ENCODE measurements at regions not wholly inside any gene's neighbourhood (a gene's known extent, or its start where the extent isn't known, plus 50 kb on each side); places are given as distances from the start of the nearest gene placed in this dataset.
A peak's percentile ranks its signal among the peaks of the same experiment; 100 is the strongest.

GRCh38 chr1:172934417-172934762, 116.4 kb downstream of the TNFSF18 start:
- H3K9me3 ChIP-seq (replicated peaks in 1 of 3), result no peaks in the 10 kb centered on the region
- 67 to 80% (median 72%) methylated on average over 4 of the region's 4 CpGs for WGBS, 4 donors
- peaks cover 0 to 20% of the 10 kb centered on the region in 2 donors for H3K4me1 ChIP-seq (replicated peaks in 1 of 2)
- H3K27ac ChIP-seq, result peak overlapping the region in 3 of 5 donors; percentile 30 to 80 (median 76)
- H3K27me3 ChIP-seq, result no peaks in the 10 kb centered on the region
- DNase-seq, result no peak
- intact Hi-C loops (cut with DNase I), result no loop called here
- H3K36me3 ChIP-seq (replicated peaks in 1 of 2), result no peaks in the 10 kb centered on the region
- no peak overlapping the region for H3K4me3 ChIP-seq
- TF ChIP-seq POLR2A (IDR thresholded peaks at IDR 0.05) (no peak), CTCF (IDR thresholded peaks at IDR 0.05) (no peak)

- WGBS, 4 donors, result 59 to 75% (median 66%) methylated on average over 1 of the region's 1 CpG
- Histone ChIP-seq H3K4me3 (no peak overlapping the region), H3K27me3 (no peaks in the 10 kb centered on the region), H3K9me3 (replicated peaks in 1 of 3) (no peaks in the 10 kb centered on the region), H3K36me3 (replicated peaks in 1 of 2) (no peaks in the 10 kb centered on the region), H3K27ac (peak overlapping the region in 2 of 5 donors; percentile 76 to 80), H3K4me1 (replicated peaks in 1 of 2) (peaks cover 0 to 20% of the 10 kb centered on the region in 2 donors)
- DNase-seq, result no peak
- intact Hi-C loops (cut with DNase I), result no loop called here
- TF ChIP-seq POLR2A (IDR thresholded peaks at IDR 0.05) (no peak), CTCF (IDR thresholded peaks at IDR 0.05) (no peak)
Observed at GRCh38 chr1:172935062-172935592, 115.6 kb downstream of the TNFSF18 start.

- H3K9me3 ChIP-seq (replicated peaks in 1 of 3), result no peaks in the 10 kb centered on the region
- intact Hi-C loops (cut with DNase I), result no loop called here
- no peak for TF ChIP-seq POLR2A (IDR thresholded peaks at IDR 0.05)
- TF ChIP-seq CTCF (IDR thresholded peaks at IDR 0.05), result no peak
- no peak overlapping the region for H3K27ac ChIP-seq
- peaks cover 0 to 20% of the 10 kb centered on the region in 2 donors for H3K4me1 ChIP-seq (replicated peaks in 1 of 2)
- H3K27me3 ChIP-seq, result no peaks in the 10 kb centered on the region
- no peaks in the 10 kb centered on the region for H3K36me3 ChIP-seq (replicated peaks in 1 of 2)
- WGBS, 4 donors, result 78 to 95% (median 87%) methylated on average over 3 of the region's 3 CpGs
- H3K4me3 ChIP-seq, result no peak overlapping the region
- DNase-seq, result no peak
Observed at GRCh38 chr1:172936088-172936645, 114.6 kb downstream of the TNFSF18 start.

GRCh38 chr1:172938681-172939080, 112.1 kb downstream of the TNFSF18 start:
- DNase-seq, result no peak
- Histone ChIP-seq H3K27ac (no peak overlapping the region), H3K36me3 (replicated peaks in 1 of 2) (no peaks in the 10 kb centered on the region), H3K27me3 (no peaks in the 10 kb centered on the region), H3K4me1 (replicated peaks in 1 of 2) (peaks cover 0 to 14% of the 10 kb centered on the region in 2 donors), H3K4me3 (no peak overlapping the region), H3K9me3 (replicated peaks in 1 of 3) (no peaks in the 10 kb centered on the region)
- TF ChIP-seq CTCF (IDR thresholded peaks at IDR 0.05), result no peak
- TF ChIP-seq POLR2A (IDR thresholded peaks at IDR 0.05), result no peak
- intact Hi-C loops (cut with DNase I), result no loop called here

All from adrenal gland (tissue), 9 donors.